ENCODE measurements at regions not wholly inside any gene's neighbourhood (a gene's known extent, or its start where the extent isn't known, plus 50 kb on each side); places are given as distances from the start of the nearest gene placed in this dataset.

DNA sequence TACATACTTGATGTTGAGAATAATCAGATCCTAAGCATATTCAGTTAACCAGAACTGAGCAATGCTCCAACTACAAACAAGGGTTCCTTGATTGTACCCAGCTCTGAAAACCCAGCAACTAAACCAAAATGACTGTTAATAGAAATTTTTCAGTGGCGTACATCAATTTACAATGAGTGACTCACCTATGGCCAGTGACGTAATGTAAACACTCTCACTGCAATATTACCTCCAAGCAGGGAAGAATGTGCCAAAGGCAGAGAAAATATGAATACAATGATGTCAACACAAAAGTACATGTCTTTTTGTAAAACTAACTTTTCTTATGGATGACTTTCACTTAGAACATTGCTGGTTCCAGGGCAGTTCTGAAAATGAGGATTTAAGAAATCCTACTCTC is 611.3 kb downstream of the EDEM1 start:
- H3K27me3 Mint-ChIP-seq = no peaks in the 10 kb centered on the region
- no peaks in the 10 kb centered on the region for H3K36me3 Mint-ChIP-seq
- no peaks in the 10 kb centered on the region for H3K4me1 Mint-ChIP-seq (ENCODE audit: low read depth in 2 of 2)
- DNase-seq (ENCODE audit: low spot score) (no peak), ATAC-seq (no peak)
- H3K4me3 Mint-ChIP-seq = no peak overlapping the region
- no peak overlapping the region for H3K27ac Mint-ChIP-seq
- H3K9me3 Mint-ChIP-seq = no peaks in the 10 kb centered on the region

DNA sequence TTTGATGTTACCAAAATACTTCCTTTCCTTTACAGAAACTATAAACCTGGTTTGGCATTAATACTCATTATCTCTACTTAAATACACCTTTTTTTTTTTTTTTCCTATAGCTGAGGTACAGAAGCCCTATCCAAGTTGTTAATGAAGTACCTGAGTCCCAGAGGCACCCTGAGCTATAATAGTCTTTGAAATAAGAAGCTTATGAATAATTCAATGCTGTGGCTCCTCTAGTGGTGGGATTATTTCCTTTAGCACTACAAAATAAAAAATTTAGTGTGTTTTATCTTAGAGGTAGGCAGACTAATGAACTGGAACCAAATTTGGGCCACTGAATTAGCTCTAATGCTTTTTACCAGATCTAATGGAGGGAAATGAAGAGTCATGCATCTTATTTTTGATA is 611.9 kb downstream of the EDEM1 start:
- DNase-seq (ENCODE audit: low spot score) = no peak
- no peak overlapping the region for H3K4me3 Mint-ChIP-seq
- no peaks in the 10 kb centered on the region for H3K27me3 Mint-ChIP-seq
- H3K36me3 Mint-ChIP-seq = no peaks in the 10 kb centered on the region
- H3K9me3 Mint-ChIP-seq = peaks cover 3% of the 10 kb centered on the region
- no peak for ATAC-seq
- H3K4me1 Mint-ChIP-seq (ENCODE audit: low read depth in 2 of 2) = no peaks in the 10 kb centered on the region
- H3K27ac Mint-ChIP-seq = no peak overlapping the region

DNA sequence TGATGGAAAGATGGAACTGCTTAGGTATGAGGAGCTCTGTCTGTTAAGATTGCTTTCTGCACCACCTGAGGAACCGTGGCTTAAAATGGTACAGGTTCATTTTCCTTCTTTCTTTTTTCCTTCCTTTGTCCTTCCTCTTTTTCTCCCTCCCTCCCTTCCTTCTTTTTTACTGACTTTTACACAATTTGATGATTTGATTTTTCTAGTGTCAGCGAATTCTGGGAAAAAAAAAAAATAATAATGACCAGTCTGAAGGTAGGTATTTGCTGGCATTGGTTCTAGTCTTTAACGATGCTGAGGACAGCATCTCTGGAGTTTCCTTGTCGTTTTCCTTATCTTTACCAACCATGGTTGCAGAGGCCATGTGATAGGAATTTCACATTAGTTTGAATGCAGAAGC is 613.5 kb downstream of the EDEM1 start:
- H3K9me3 Mint-ChIP-seq = peaks cover 3% of the 10 kb centered on the region
- no peaks in the 10 kb centered on the region for H3K4me1 Mint-ChIP-seq (ENCODE audit: low read depth in 2 of 2)
- ATAC-seq (no peak), DNase-seq (ENCODE audit: low spot score) (no peak)
- no peak overlapping the region for H3K4me3 Mint-ChIP-seq
- no peaks in the 10 kb centered on the region for H3K36me3 Mint-ChIP-seq
- no peak overlapping the region for H3K27ac Mint-ChIP-seq
- no peaks in the 10 kb centered on the region for H3K27me3 Mint-ChIP-seq

DNA sequence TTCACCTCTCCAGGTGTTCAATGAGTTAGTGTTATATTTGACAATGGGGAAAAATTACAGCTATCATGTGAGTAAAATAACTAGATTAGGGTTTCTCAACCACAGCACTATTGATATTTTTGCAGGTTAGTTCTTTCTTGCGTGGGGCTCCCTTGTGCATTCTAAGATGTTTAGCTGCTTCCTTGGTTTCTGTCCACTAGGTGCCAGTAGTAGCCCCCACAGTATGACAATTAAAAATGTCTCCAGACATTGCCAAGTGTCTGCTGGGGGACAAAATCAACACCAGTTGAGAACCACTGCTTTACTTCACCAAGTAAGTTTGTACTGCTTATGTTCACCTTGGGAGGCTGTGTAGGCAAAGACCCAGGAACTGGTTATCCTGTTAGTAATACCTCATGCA is 618.7 kb downstream of the EDEM1 start:
- DNase-seq (ENCODE audit: low spot score) (no peak), ATAC-seq (no peak)
- Mint-ChIP-seq H3K36me3 (no peaks in the 10 kb centered on the region), H3K4me3 (no peak overlapping the region), H3K9me3 (peaks cover 3% of the 10 kb centered on the region), H3K27me3 (no peaks in the 10 kb centered on the region), H3K27ac (no peak overlapping the region), H3K4me1 (ENCODE audit: low read depth in 2 of 2) (no peaks in the 10 kb centered on the region)

DNA sequence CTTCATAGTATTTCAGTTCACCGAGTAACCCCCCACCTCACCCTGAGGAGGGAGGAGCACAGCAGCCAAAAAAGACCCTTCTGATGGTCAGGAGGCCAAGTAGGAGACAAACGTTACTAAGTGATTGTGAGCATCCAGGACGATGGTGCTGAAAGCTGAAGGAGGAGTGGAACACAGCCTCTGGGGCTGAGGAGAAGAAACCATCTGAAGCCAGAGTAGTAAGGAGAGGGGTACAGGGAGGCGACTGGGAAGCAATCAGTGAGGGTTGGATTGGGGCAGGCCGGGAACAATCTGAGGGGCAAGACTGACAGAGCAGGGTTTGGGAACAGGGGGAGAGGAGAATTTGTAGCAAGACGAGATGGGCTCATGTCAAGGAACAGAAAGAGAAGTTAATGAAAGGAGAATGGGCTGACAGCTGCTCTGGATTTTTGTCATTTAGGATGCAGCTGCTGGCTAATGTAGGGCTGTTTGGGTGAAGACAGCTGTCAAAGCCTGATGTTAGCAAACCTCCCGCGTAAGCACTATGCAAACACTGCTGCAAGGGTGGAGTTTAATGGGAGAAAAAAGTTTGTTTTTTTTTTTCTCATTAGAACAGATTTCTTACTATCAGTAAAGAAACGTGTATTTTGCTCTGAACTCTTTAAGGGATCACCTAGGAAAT is 622.2 kb downstream of the EDEM1 start:
- H3K27ac Mint-ChIP-seq = no peak overlapping the region
- no peaks in the 10 kb centered on the region for H3K4me1 Mint-ChIP-seq (ENCODE audit: low read depth in 2 of 2)
- H3K36me3 Mint-ChIP-seq = no peaks in the 10 kb centered on the region
- ATAC-seq (no peak), DNase-seq (ENCODE audit: low spot score) (no peak)
- H3K9me3 Mint-ChIP-seq = peaks cover 5% of the 10 kb centered on the region
- H3K27me3 Mint-ChIP-seq = no peaks in the 10 kb centered on the region
- no peak overlapping the region for H3K4me3 Mint-ChIP-seq

DNA sequence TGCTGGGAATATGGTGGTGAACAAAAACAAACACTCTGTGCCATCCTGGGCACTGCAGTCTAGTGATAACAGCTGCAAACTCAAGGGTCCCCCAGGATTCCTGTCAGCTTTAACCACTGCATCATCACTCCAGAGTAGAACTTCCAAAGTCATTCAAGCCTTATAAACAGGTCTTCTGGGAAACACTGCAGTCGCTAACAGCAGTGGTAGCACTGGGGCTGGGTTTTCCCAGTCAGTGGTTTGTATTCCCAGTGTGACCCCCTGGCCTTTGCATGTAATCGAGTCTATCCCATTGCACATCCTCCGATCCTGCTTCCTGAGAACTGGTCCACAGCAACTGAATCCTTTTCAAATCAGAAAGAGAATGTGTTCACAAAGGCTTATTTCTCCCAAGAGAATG is 623.5 kb downstream of the EDEM1 start:
- Mint-ChIP-seq H3K27me3 (no peaks in the 10 kb centered on the region), H3K4me3 (no peak overlapping the region), H3K9me3 (peaks cover 5% of the 10 kb centered on the region), H3K36me3 (no peaks in the 10 kb centered on the region), H3K4me1 (ENCODE audit: low read depth in 2 of 2) (no peaks in the 10 kb centered on the region), H3K27ac (no peak overlapping the region)
- ATAC-seq = no peak
- DNase-seq (ENCODE audit: low spot score) = no peak

DNA sequence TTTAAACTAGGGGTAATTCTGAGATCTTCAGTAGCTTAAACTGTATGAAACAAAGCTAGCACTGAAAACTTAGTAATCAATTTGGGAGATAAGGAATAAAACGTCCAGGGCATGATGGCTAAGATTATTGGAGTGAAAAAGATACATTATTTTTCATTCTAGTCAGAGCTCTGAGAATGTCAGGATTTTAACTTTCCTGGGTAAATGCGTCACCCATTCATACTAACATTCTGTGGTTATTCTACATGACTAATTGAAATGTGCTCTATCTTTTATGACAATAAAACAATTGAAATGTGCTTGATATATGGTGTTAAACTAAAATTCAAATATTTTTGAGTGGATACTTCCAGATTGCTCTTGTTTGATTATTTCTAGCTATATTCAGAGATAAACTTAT is 626.0 kb downstream of the EDEM1 start:
- H3K4me1 Mint-ChIP-seq (ENCODE audit: low read depth in 2 of 2) = no peaks in the 10 kb centered on the region
- ATAC-seq (no peak), DNase-seq (ENCODE audit: low spot score) (no peak)
- peaks cover 5% of the 10 kb centered on the region for H3K9me3 Mint-ChIP-seq
- H3K4me3 Mint-ChIP-seq = no peak overlapping the region
- no peak overlapping the region for H3K27ac Mint-ChIP-seq
- H3K36me3 Mint-ChIP-seq = no peaks in the 10 kb centered on the region
- no peaks in the 10 kb centered on the region for H3K27me3 Mint-ChIP-seq

DNA sequence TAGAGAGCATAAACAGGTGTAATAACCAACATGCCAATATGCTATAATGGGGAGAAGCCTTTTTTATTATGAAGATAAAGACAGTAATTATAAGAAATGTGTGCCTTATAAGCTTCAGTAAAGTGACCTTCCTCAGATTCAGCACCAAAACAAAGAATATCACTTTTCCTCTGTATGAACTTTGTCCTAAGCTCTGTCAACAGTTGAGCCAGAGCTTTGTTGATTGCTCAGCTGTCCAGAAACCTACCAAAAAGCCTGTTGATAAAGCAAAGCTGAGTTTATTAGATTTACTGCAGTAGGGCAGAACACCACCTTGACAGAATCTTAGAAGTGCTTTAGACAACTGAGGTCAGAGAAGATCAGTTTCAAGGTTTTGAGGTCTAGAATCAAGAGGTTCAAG is 635.3 kb downstream of the EDEM1 start:
- peaks cover 5% of the 10 kb centered on the region for H3K9me3 Mint-ChIP-seq
- H3K4me3 Mint-ChIP-seq = no peak overlapping the region
- no peak overlapping the region for H3K27ac Mint-ChIP-seq
- H3K36me3 Mint-ChIP-seq = no peaks in the 10 kb centered on the region
- H3K4me1 Mint-ChIP-seq (ENCODE audit: low read depth in 2 of 2) = no peaks in the 10 kb centered on the region
- no peaks in the 10 kb centered on the region for H3K27me3 Mint-ChIP-seq
- no peak for DNase-seq (ENCODE audit: low spot score)
- ATAC-seq = no peak

DNA sequence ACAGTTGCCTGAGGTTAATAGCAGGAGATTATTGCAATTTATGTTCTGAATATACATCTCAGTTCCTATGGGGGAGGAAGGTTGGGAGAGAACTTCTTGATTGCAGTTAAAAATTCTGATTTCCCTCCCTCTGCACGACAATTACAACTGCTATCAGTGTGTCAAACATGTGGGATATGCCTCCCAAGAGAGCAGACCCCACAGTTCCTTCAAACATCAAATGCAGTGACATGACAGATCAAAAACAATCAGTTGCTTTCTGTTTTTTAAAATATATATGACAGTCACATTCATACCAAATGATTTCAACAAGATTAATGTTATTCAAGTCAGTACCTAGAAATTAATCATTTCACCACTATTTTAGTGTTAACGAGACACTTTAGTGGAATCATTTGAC is 639.0 kb downstream of the EDEM1 start:
- H3K36me3 Mint-ChIP-seq = no peaks in the 10 kb centered on the region
- ATAC-seq = no peak
- H3K9me3 Mint-ChIP-seq = peaks cover 9% of the 10 kb centered on the region
- no peaks in the 10 kb centered on the region for H3K27me3 Mint-ChIP-seq
- H3K4me3 Mint-ChIP-seq = no peak overlapping the region
- DNase-seq (ENCODE audit: low spot score) = no peak
- H3K4me1 Mint-ChIP-seq (ENCODE audit: low read depth in 2 of 2) = no peaks in the 10 kb centered on the region
- no peak overlapping the region for H3K27ac Mint-ChIP-seq

DNA sequence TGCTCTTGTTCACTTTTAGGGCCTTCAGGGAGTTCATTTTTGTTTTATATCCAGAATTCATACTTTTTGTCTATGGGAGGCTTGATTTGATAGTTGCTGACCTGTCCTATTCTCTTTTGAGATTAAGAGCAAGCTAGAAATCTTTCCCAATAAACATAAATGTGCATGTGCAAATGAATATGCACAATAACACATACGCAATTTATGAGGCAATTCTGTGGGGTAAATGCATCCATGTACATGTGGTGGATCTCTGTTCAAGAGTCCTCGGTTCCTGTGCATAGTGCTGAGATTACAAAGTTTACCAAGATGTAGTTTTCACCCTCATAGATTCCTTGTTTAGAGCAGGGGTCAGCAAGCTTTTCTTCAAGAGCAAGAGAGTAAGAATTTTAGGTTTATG is 640.7 kb downstream of the EDEM1 start:
- Mint-ChIP-seq H3K9me3 (peaks cover 14% of the 10 kb centered on the region), H3K36me3 (no peaks in the 10 kb centered on the region), H3K27ac (no peak overlapping the region), H3K4me3 (no peak overlapping the region), H3K27me3 (no peaks in the 10 kb centered on the region), H3K4me1 (ENCODE audit: low read depth in 2 of 2) (no peaks in the 10 kb centered on the region)
- DNase-seq (ENCODE audit: low spot score) (no peak), ATAC-seq (no peak)

DNA sequence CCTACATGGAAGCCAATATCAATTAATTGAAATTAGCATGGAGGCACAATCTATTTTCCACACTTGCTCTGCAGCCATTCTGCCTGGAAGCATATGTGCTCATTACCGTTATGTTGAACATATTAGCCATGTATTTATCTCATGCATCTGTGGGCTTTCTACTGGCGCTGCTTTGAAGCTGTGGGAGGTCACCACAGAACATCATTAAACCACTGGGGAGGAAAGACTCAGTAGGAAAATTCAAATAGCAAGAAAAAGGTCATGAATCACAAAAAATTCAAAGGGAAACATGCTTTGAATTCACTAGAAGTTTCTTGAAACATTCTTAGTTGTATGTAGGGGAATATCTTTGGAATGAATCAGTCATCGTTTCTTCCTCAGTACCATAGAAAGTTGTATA is 652.5 kb downstream of the EDEM1 start:
- H3K4me1 Mint-ChIP-seq (ENCODE audit: low read depth in 2 of 2) = no peaks in the 10 kb centered on the region
- H3K36me3 Mint-ChIP-seq = no peaks in the 10 kb centered on the region
- no peak overlapping the region for H3K27ac Mint-ChIP-seq
- no peak overlapping the region for H3K4me3 Mint-ChIP-seq
- no peak for ATAC-seq
- no peak for DNase-seq (ENCODE audit: low spot score)
- no peaks in the 10 kb centered on the region for H3K27me3 Mint-ChIP-seq
- peaks cover 21% of the 10 kb centered on the region for H3K9me3 Mint-ChIP-seq

DNA sequence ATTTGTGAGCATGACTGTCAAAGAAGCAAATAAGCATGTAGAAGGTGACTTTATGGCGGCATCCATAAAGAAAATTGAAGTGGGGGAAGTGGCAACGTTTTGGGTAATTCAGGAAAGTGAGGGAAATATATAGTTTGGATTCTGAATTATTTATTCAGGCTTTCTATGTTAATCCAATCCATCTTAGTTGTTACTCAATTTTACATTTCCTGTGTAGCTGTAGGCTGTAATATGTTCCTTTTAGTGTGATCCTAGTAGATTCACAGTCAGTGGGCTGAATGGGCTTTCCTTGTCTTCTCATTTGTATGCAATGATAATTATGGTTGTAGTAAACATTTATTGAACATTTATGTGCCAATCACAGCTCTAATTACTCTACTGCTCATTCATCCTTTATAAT is 654.1 kb downstream of the EDEM1 start:
- no peaks in the 10 kb centered on the region for H3K27me3 Mint-ChIP-seq
- no peak for DNase-seq (ENCODE audit: low spot score)
- H3K27ac Mint-ChIP-seq = no peak overlapping the region
- ATAC-seq = no peak
- H3K4me1 Mint-ChIP-seq (ENCODE audit: low read depth in 2 of 2) = no peaks in the 10 kb centered on the region
- H3K9me3 Mint-ChIP-seq = peaks cover 14% of the 10 kb centered on the region
- no peaks in the 10 kb centered on the region for H3K36me3 Mint-ChIP-seq
- H3K4me3 Mint-ChIP-seq = no peak overlapping the region

DNA sequence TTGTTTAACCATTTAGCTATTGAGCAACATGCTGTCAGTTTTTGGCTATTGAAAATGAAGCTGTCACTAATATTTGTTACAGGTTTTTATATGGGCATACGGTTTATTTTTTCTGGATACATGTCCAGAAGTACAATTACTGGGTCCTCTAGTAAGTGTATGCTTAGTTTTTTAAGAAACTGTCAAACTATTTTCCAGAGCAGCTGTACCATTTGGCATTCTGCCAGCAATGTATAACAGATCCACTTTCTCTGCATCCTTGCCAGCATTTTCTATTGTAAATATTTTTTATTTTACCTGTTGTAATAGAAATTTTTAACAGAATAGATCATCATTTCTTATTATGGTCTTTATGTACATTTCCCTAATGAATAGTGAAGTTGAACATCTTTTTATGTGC is 658.8 kb downstream of the EDEM1 start:
- Mint-ChIP-seq H3K36me3 (no peaks in the 10 kb centered on the region), H3K4me3 (no peak overlapping the region), H3K27ac (no peak overlapping the region), H3K9me3 (peaks cover 14% of the 10 kb centered on the region), H3K27me3 (no peaks in the 10 kb centered on the region), H3K4me1 (ENCODE audit: low read depth in 2 of 2) (no peaks in the 10 kb centered on the region)
- DNase-seq (ENCODE audit: low spot score) (no peak), ATAC-seq (no peak)

DNA sequence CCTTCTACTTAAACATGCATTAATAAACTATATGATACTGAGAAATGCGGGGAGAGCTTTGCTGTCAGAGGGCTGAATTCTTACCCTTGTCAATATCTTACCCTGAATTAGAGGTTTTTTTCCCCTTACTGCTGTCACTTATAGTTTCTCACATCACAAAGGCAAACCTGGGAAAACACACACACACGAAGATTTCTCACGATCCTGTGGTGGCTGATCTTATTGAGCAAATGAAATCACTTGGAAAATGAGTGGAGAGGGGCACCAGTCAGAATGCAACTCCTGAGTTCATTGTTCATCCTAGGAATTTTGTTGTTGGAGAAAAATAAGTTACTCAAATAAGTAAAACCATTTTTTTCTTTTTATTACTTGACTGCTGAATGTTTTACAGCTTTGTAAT is 673.6 kb downstream of the EDEM1 start:
- no peak for ATAC-seq
- Mint-ChIP-seq H3K9me3 (peaks cover 12% of the 10 kb centered on the region), H3K4me3 (no peak overlapping the region), H3K27me3 (no peaks in the 10 kb centered on the region), H3K4me1 (ENCODE audit: low read depth in 2 of 2) (no peaks in the 10 kb centered on the region), H3K27ac (no peak overlapping the region), H3K36me3 (no peaks in the 10 kb centered on the region)
- no peak for DNase-seq (ENCODE audit: low spot score)

DNA sequence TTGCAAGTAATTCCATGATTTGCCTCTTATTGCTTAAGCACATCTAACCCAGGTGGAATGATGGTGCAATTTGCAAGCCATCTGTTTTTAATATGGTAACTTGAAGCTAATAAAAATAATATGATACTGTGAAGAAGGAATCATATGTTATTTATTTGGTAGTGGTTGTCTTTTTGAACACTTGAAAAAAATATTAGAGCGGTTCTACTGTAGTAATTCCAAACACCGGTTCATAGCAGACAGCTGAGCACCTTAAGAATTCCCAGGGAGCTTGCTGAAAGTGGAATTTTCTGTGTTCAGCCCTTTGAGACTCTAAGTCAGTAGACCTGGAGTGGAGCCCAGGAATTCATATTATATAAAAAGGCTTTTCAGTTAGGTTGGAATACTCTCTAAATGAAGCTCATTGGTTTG is 687.4 kb downstream of the EDEM1 start:
- H3K4me1 Mint-ChIP-seq (ENCODE audit: low read depth in 2 of 2) = no peaks in the 10 kb centered on the region
- peaks cover 4% of the 10 kb centered on the region for H3K9me3 Mint-ChIP-seq
- no peaks in the 10 kb centered on the region for H3K36me3 Mint-ChIP-seq
- no peak overlapping the region for H3K4me3 Mint-ChIP-seq
- no peak overlapping the region for H3K27ac Mint-ChIP-seq
- H3K27me3 Mint-ChIP-seq = no peaks in the 10 kb centered on the region
- ATAC-seq (no peak), DNase-seq (ENCODE audit: low spot score) (no peak)

Measured in natural killer cell treated with Interleukin-12 subunit alpha and Interleukin-12 subunit beta and Interleukin-15 and Interleukin-18, amount 100 ng/mL, for 72 hours (primary cell).